DMS114 treated with DMSO at 0.1 percent for 48 hours (cell line): ENCODE measurements at regions not wholly inside any gene's neighbourhood (a gene's known extent, or its start where the extent isn't known, plus 50 kb on each side); places are given as distances from the start of the nearest gene placed in this dataset.

Experiments
- DNase-seq: peaks from one replicate; lab custom pipeline; 2025; ENCODE audit not compliant: unreplicated experiment; lab: John Stamatoyannopoulos, UW

DNA sequence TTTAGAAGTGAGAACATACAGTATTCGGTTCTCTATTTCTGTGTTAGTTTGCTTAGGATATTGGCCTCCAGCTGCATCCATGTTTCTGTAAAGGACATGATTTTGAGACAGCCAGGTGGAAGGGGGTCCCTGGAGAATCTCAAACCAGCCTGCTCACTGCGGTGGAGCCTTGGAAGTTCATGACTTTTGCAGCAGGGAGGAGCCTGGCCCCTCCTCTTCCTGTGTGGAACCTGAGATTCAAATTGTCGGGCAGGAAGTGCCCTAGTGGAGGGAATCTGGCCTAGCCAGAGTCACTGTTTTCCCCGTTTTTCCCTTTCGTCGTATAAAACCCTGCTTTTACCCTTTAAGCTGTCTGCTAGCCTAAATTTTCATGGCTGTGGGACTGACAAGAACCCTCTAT is 762.6 kb downstream of the PCDH18 start:
- no peak for DNase-seq

DNA sequence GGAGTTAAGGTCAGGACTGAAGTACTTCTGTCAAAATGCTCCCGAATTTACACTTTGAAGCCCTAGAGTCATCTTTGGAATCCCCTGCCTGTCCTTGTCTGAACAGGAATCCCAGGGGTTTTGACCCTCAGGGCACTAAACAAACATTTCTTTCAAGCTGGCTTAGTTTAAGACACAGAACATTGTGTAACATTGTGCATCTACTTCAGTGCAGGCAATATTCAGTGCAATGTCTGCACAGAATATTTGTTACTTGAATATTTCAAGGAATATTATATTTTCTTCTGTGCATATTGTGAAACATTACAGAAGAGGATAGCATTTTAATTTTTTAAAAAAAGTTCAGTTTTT is 763.4 kb downstream of the PCDH18 start:
- DNase-seq: no peak

DNA sequence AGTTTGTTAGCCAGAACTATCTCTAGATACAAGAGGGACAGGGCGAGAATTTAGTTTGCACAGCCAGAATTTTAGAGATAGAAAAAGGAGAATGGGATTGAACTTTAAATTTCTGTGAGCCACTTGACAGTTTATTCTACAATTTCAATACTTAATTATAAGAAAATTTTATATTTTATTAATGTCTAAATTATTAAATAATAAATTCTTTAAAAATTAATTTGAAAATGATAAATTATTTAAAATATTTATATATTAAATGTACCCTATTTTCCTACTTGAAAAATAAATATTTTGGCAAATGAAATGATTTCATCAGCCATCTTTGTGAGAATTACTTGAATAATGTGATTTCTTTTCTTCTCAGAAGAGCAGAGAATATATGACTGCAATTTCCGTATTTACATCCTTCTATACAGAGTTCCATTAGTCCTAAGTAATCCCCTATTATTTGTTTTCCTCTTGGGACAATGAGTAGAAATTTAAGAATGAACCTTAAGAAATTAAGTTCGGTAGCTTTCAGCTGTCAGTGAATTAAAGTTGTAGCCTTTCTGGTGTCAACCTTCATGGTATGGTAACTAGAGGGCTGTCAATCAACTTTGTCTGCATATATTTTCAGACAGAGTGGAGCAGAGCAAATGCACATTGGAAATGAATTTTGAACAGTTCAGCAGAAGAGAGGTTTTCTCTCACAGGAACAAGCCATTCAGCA is 763.9 kb downstream of the PCDH18 start:
- DNase-seq: no peak

DNA sequence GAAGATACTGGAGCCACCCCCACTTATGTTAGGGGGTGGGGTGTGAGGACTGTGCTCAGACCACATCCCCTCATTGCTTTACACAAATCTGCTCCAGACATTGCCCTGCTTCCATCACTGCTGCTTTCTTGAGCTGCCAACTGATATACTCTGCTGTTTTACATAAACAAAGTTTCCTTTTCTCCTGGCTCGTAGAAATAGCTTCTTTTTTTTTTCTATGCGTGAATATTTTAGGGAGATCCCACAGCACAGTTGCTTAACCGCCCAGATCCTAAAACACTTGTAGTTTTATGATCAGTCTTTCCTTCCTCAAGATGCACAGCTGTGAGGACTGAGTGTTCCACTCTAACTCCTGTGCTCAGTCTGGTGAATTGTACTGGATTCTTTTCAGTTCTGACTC is 768.4 kb downstream of the PCDH18 start:
- DNase-seq: no peak

DNA sequence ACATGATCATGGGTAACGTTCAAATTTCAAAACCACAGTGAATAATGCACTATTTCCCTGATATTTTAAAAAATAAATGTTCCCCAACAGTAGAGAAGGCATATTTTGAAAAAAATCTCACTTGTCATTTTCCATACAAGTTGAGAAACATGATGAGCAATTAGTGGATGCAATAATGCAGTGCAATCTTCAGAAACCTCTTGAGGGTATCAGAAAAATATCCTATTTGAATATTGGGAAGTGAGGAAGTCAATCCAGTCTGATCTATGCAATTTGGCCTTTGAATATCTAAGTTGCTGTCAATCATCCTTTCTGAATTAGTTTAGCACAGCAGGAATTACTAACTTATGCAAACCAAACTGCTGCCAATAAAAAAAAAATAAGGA is 776.8 kb downstream of the PCDH18 start:
- no peak for DNase-seq

DNA sequence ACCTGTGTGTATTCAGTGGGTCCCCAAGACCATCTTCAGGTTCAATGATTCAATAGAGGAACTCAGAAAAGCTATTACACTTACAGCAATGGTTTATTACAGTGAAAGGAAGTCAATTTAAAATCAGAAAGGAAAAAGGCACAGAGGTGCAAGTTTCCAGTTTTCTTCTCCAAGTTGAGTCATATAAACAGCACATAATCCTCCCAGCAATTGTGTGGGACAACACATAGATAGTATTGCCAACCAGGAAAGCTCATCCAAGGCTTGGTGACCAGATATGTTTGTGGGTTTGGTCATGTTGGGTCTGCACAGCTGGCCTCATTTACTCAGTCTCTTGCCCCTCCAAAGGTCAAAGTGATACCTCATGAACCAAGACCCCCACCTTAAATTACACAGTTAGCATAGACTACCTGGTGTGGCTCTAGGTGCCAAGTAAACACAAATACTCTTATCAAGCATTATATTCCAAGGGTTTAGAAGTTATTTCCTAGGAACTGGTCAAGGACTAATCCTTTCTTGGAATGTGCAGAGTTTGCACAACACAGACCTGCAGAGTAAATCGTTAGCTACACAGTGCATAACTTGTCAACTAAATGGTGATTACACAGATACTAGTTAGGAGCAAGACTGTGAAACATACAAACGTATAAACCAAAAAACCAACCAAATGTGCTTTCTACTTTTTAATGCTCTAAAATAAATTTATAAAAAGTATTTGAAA is 777.3 kb downstream of the PCDH18 start:
- no peak for DNase-seq

DNA sequence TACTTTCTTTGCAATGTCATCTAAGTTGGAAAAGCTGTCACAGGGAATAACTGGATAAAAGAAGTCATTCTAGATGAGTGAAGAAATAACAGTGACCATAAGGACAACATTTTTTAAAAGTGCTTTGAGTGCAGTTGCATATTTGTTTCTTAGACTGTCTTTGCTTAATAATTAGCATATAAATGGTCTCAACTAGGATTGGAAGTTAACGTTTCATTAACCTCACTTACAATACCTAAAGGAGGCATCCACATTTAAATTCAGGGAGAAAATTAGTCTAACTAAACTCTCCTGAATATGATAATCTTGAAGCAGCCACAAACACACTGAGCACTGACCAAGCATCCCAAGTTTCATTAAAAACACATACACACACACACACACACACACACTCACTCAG is 780.7 kb downstream of the PCDH18 start:
- no peak for DNase-seq

DNA sequence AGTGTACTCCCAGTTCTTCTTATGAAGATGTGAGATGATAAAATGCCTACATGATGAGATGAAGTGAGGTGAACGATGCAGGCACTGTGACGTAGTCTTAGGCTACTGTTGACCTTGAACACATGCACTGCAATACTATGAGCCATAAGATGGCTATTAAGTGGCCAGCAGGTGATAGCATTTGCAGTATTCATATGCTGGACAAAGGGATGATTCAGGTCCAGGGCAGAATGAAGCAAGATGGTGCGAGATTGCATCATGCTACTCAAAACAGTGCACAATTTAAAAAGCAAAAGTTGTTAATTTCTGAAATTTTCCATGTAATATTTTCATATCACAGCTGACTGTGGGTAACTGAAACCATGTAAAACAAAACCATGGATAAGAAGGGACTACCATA is 781.4 kb downstream of the PCDH18 start:
- no peak for DNase-seq

DNA sequence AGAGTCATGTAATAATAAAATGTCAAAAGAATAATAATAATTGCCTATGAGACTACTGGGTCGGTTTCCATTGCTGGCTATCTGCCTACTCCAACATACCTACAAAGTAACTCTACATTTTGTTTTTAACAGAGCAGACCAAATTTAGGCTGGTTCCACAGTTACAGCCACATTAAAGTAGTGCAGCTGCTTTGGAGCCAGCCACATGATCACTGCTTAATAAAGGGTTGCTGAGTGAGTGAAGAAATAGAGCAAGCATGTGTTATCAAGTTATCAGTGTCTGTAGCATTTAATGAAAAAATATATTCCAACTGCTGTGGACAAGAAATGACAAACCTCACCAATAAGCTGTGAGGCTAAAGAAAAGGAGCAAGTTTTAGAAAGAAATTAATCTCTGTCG is 782.3 kb downstream of the PCDH18 start:
- no peak for DNase-seq

DNA sequence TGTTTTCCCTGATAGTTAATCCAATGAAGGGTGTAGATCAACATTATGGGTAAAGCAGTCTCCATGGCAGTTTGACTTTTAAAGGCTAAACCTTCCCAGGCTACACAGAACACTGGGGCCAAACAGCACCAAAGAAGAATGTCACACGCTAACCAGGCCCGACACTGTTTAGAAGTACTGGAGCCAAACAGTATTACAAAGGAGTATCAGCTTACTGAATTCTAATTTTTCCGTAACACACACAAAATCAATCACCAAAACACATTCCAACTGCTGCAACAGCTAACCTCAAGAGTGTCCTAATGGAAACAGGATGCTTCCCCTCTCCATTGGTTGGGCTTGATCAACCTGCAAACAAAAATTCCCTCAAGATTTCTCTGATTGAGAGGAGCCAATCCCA is 783.5 kb downstream of the PCDH18 start:
- DNase-seq: no peak

DNA sequence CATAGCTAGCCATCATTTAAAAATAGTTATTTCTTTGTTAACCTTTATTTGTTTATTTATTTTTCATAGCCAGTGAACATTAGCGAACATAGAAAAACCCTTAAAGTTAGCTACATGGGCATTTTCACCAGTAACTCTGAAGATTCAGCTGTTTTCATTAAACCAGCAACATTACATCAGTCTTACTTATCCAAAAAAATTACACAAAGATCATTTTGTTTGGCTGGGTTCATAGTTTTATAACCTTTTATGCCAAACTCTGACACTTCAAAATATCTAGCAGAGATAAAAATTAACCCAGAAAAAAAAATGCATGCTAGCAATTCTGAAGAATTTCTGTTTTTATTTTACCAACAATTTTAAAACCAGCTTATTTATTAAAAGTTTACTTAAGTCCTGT is 784.1 kb downstream of the PCDH18 start:
- no peak for DNase-seq

DNA sequence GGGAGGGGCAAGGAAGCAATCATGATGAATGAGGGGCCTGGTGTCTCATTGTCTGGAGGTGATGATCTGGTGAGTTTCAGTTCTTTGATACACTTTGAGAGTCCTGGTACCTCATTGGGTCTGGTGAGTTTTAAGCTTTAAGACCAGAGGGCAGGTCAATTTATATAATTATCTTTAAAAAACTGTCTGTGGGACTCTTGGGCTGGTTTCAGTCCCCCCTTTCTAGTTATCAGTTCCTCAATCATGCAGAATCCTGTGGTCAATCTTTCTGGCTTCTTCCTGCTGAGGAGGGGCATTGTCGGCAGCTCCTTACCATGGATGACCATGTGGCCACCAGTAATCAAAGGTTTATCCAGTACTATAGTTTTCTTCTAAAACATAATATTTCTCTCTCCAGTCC is 789.1 kb downstream of the PCDH18 start:
- no peak for DNase-seq

DNA sequence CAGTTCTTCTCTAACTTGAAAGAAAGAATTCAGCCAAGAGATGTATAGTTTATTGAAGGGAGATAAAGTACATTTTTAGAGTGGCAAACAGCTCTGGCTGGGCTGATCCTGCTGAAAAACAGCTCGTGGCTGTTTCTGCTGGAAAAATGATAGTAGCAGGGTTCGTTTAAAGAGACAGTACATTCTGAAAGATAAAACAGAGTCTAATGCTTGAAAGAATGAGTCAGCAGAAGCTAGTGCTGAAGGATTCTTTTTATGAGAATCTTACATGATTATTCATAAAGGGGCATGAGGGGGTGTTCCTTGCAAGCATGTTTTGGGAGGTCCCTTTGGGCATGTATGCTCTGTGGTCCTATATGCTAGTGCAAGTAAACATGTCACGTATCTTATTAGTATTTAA is 790.0 kb downstream of the PCDH18 start:
- DNase-seq: no peak

DNA sequence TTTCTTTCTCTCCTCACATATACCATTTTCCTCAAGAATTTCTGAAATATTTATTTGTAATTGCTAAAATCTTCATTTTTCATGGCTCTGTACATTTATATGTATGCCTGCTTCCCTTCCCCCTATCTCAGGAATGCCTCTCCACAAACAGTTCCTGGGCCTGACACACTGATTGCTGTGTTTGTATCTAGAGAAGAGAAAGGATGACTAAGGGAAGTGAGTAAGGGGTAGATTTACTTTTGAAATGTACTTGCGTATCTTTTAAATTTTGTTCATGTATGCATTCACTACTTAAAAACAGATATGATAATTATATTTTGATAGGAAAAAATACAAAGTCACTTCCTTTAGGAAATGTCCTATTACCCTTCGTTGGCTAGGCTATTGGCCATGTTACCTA is 790.8 kb downstream of the PCDH18 start:
- DNase-seq: no peak

DNA sequence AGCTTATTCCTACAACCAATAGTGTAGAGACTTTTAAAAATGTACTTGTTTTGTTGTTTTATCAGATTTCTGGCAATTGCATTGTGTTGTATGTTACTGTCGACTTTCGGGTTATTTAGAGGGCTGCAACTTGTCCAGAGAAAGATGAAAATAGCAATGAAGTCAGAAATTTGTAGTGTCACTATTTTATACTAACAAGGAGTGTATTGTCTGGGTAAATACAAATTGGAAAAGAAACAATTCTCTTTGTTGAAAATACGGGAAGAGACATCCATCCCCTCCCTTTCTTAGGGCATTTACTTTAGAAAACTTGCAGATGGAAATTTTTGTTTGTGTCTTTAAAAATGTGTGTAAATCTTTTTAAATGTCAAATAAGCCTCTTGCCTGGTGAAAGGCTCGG is 792.0 kb downstream of the PCDH18 start:
- no peak for DNase-seq

DNA sequence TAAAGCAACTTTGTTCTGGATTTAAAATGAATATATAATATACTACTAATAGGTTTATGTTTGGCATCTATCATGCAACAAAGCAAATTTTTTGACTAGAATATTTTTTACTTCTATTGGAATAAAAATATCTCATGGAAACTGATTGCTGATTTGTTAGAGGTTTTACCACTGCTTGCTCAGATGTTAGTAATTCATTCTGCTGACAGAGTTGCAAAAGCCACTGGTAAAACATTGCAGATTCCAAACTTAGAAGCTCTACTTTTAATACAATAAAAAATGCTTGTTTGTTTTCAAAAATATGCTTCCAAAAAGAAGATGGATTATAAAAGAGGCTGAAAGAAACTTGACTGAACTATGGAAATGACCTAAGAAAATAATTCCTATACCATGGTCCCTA is 795.2 kb downstream of the PCDH18 start:
- no peak for DNase-seq

DNA sequence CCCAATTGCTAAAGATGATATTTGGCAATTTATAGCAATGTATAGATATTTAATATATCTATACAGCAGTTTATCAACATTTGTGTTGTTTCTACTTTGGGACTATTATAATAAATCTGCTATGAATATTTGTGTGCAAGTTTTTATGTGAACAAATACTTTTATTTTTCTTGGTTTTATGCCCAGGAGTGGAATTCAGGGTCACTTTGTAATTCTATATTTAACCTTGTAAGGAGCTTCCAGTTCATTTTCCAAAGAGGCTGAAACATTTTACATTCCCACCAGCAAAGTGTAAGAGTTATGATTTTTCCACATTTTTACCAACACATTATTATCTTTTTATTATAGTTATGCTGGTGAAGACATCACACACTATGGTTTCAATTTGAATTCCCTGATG is 801.3 kb downstream of the PCDH18 start:
- DNase-seq: no peak

DNA sequence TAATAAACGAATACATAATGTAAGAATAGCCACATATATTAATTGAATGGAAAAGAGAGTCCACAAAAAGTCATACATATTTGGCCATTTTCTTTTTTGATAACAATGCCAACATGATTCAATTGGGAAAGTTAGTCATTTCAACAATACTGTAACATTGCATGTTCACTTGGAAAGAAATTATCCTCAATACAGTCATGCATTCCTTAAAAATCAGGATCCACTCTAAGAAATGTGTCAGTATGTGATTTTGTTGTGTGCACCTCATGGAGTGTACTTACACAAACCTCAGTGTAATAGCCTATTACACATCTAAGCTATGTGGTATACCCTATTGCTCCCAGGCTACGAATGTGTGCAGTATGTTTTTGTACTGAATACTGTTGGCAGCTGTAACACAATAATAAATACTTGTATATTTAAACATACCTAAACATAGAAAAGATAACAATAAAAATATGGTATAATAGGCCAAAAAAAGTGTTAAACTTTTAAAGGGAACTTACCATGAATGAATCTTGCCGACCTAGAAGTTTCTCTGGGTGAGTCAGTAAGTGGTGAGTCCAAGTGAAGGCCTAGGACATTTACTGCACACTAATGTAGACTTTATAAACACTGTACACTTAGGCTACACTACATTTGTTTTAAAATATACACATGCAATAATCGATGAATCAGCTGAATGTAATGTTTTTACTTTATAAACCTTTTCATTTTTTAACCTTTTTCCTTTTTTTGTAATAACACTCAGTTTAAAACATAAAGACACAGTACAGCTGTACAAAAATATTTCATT is 806.8 kb downstream of the PCDH18 start:
- no peak for DNase-seq

DNA sequence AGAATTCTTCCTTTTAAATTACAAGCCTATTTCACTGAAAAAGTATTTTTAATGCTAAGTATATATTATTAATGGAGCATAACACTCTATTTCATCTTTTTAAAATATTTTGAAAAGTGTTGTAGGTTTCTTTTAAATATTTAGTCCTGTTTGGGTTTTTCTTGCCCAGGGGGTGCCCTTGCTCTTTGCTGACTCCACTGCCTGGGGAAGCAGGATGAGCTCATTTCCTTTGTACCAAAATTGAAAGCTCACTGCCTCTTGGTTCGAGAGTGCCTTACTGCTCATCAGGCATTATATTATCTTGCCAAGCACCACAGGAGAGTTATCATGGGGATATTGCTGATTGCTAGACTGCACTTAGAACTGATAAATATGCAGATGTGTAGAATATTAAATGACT is 819.2 kb downstream of the PCDH18 start:
- no peak for DNase-seq

DNA sequence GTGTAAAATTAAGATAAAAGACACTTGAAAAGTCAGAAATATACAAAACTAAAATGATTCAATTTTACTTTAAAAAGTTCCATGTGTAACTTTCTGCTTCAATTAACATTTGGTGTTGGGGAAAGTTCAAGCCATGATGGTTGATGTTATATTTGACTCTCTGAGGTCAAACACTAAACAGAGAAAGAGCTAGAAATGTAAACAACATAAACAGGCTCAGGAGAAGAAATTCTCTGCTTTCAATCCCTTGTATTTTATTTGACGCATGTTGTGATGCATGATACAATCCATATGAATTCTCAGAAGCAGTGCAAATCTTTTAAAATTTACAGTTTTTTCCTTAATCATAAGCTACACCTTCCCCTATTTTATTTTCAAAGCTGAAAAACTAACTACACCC is 822.4 kb downstream of the PCDH18 start:
- DNase-seq: no peak

DNA sequence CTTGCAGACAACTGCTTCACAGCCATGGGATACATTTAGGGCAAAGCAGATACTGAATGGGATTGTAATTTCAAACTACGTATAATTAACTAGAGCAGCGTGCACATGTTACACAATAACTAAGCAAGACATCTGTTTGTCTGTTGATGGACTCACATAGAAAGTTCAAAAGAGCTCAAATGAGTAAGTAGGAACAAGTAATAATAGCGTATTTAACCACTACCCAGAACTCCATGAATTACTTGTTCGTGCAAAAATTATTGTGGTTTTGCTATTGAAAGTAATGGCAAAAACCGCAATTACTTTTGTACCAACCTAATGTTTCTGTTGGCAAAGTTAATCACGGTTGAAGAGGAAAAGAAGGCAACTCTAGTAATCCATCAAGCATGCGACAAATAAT is 825.4 kb downstream of the PCDH18 start:
- DNase-seq: no peak

DNA sequence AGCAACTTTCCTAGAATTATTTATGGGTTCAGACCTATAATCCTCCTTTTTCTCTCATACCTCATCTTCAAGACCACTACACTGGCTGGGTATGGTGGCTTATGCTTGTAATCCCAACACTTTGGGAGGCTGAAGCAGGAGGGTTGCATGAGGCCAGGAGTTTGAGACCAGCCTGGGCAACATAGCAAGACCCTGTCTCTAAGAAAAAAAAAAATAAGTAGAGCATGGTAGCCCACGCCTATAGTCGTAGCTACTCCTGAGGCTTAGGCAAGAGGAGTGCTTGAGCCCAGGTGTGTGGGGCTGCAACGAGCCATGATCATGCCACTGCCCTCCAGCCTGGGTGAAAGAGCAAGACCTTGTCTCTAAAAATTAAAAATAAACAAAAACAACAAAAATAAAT is 832.4 kb downstream of the PCDH18 start:
- no peak for DNase-seq
